ENCODE measurements at regions not wholly inside any gene's neighbourhood (a gene's known extent, or its start where the extent isn't known, plus 50 kb on each side); places are given as distances from the start of the nearest gene placed in this dataset.

DNA sequence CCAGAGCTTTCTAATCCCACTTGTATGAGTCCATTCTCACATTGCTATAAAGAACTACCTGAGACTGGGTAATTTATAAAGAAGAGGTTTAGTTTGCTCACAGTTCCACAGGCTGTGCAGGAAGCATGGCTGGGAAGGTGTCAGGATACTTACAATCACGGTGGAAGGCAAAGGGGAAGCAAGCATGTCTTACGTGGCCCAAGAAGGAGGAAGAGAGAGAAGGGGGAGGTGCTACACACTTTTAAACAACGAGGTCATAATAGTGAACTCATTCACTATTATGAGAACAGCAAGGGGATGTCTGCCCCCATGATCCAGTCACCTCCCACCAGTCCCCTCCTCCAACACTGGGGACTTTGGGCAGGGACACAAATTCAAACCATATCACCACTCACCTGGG lies 67.8 kb downstream of the TTC32 start:
- H3K4me1 ChIP-seq: no peaks in the 10 kb centered on the region
- H3K36me3 ChIP-seq: no peaks in the 10 kb centered on the region
- H3K27me3 ChIP-seq: no peaks in the 10 kb centered on the region
- no peaks in the 10 kb centered on the region for H3K9me3 ChIP-seq
- no peak for DNase-seq
- no peak overlapping the region for H3K4me3 ChIP-seq
- intact Hi-C loops (cut with DNase I): no loop called here
- ATAC-seq: no peak
- TF ChIP-seq, protein P1, sequence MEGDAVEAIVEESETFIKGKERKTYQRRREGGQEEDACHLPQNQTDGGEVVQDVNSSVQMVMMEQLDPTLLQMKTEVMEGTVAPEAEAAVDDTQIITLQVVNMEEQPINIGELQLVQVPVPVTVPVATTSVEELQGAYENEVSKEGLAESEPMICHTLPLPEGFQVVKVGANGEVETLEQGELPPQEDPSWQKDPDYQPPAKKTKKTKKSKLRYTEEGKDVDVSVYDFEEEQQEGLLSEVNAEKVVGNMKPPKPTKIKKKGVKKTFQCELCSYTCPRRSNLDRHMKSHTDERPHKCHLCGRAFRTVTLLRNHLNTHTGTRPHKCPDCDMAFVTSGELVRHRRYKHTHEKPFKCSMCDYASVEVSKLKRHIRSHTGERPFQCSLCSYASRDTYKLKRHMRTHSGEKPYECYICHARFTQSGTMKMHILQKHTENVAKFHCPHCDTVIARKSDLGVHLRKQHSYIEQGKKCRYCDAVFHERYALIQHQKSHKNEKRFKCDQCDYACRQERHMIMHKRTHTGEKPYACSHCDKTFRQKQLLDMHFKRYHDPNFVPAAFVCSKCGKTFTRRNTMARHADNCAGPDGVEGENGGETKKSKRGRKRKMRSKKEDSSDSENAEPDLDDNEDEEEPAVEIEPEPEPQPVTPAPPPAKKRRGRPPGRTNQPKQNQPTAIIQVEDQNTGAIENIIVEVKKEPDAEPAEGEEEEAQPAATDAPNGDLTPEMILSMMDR (IDR thresholded peaks at IDR 0.05): no peak
- H3K27ac ChIP-seq: no peak overlapping the region

DNA sequence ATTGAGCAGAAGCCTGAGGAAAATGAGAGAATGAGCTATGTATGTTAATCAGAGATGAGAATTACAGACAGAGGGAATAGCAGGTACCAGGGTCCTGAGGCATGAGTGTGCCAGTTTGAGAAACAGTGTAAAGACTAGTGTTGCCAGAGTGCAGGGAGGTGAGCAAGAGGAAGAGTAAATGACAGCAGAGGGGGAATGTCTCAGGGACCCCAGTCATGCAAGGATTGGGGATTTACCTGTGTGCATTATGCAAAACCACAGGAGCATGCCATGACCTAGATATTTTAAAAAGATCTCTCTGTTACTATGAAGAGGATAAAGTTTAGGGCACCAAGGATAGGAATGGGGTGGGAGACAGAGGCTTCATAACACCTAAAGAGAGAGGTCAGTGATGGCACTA lies 72.1 kb downstream of the TTC32 start:
- ATAC-seq: no peak
- DNase-seq: no peak
- Histone ChIP-seq H3K27me3 (no peaks in the 10 kb centered on the region), H3K4me1 (no peaks in the 10 kb centered on the region), H3K4me3 (no peak overlapping the region), H3K27ac (no peak overlapping the region), H3K9me3 (no peaks in the 10 kb centered on the region), H3K36me3 (no peaks in the 10 kb centered on the region)
- TF ChIP-seq, protein P1 (IDR thresholded peaks at IDR 0.05): no peak
- intact Hi-C loops (cut with DNase I): no loop called here

- H3K4me3 ChIP-seq: no peak overlapping the region
- no peaks in the 10 kb centered on the region for H3K36me3 ChIP-seq
- H3K9me3 ChIP-seq: no peaks in the 10 kb centered on the region
- H3K27me3 ChIP-seq: no peaks in the 10 kb centered on the region
- ATAC-seq (no peak), DNase-seq (no peak)
- H3K4me1 ChIP-seq: no peaks in the 10 kb centered on the region
- TF ChIP-seq, protein P1 (IDR thresholded peaks at IDR 0.05): no peak
- intact Hi-C loops (cut with DNase I): no loop called here
- no peak overlapping the region for H3K27ac ChIP-seq
Measured at GRCh38 chr2:19826874-19827273, 74.9 kb downstream of the TTC32 start.

GRCh38 chr2:19823507-19823906 lies 78.3 kb downstream of the TTC32 start:
- no peak overlapping the region for H3K4me3 ChIP-seq
- TF ChIP-seq, protein P1 (IDR thresholded peaks at IDR 0.05): no peak
- DNase-seq (no peak), ATAC-seq (no peak)
- no peaks in the 10 kb centered on the region for H3K36me3 ChIP-seq
- no peaks in the 10 kb centered on the region for H3K9me3 ChIP-seq
- H3K27me3 ChIP-seq: no peaks in the 10 kb centered on the region
- intact Hi-C loops (cut with DNase I): no loop called here
- no peaks in the 10 kb centered on the region for H3K4me1 ChIP-seq
- H3K27ac ChIP-seq: no peak overlapping the region

- Histone ChIP-seq H3K27ac (no peak overlapping the region), H3K4me1 (no peaks in the 10 kb centered on the region), H3K9me3 (no peaks in the 10 kb centered on the region), H3K4me3 (no peak overlapping the region), H3K27me3 (no peaks in the 10 kb centered on the region), H3K36me3 (no peaks in the 10 kb centered on the region)
- intact Hi-C loops (cut with DNase I): no loop called here
- TF ChIP-seq, protein P1 (IDR thresholded peaks at IDR 0.05): no peak
- DNase-seq (no peak), ATAC-seq (no peak)
Measured at GRCh38 chr2:19819097-19820065, 82.4 kb downstream of the TTC32 start.

Measured in left lung (tissue), 4 donors.